AG09319 (cell line): ENCODE measurements at regions not wholly inside any gene's neighbourhood (a gene's known extent, or its start where the extent isn't known, plus 50 kb on each side); places are given as distances from the start of the nearest gene placed in this dataset.

Source experiments
- DNase-seq: peaks from one replicate; pipeline ENCODE4 v3.0.0-alpha.2; 2010; ENCODE audit warnings: low read depth; ENCODE audit errors: extremely low read depth
- CTCF ChIP-seq: IDR thresholded peaks from 2 replicates; pipeline ENCODE4 v1.5.1; 2011; ENCODE audit warnings: low read depth, mild to moderate bottlenecking, inconsistent platforms, low read length, moderate library complexity

GRCh38 chr16:11401161-11402050 is 56.1 kb downstream of the RMI2 start:
- no peak for TF ChIP-seq CTCF
- DNase-seq = no peak

- TF ChIP-seq CTCF = no peak; the same call in 1 of the 2 replicates
- DNase-seq = no peak
Measured at GRCh38 chr16:11402051-11402744, 56.9 kb downstream of the RMI2 start.

- no peak for TF ChIP-seq CTCF
- no peak for DNase-seq
Measured at GRCh38 chr16:11402745-11403533, 57.7 kb downstream of the RMI2 start.

GRCh38 chr16:11403534-11403795 is 58.2 kb downstream of the RMI2 start:
- DNase-seq = no peak
- TF ChIP-seq CTCF = no peak

- no peak for DNase-seq
- no peak for TF ChIP-seq CTCF
Measured at GRCh38 chr16:11403920-11404319, 58.7 kb downstream of the RMI2 start.

DNA sequence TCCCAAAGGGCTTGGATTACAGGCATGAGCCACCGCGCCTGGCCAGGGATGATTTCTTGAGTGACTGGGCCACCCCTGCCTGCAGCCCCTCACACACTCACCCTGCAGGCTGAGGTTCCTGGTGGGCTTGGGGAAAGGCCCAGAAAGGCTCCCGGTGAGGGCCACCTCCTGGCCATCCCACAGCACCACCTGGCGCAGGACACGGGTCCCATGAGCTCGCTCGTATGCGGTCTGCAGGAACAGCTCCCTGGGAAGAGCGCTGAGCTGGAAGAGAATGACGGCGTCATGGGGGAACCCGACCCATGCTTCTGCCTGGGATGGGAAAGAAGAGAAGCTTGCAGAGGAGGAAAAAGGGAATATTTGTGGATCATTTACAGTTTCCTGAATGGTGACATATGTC is 59.3 kb downstream of the RMI2 start:
- TF ChIP-seq CTCF = no peak
- DNase-seq = no peak
